Upper lobe of left lung (tissue), 4 donors: ENCODE measurements at regions not wholly inside any gene's neighbourhood (a gene's known extent, or its start where the extent isn't known, plus 50 kb on each side); places are given as distances from the start of the nearest gene placed in this dataset.
"Not testable (repeated sequence)": the region's sequence is repeated elsewhere in the genome, so short reads cannot be mapped to it uniquely, and the experiment has no call there.

Source experiments
- EP300 ChIP-seq, 4 donors: sonication (generic); formaldehyde crosslinking; IDR thresholded peaks; one replicate each; pipeline ENCODE4 v1.5.1; 2017; ENCODE audit warnings: antibody characterized with exemption in 4 of 4, control low read depth in 2 of 4
- POLR2A ChIP-seq, 4 donors: fragments of 450-650 bp; IDR thresholded peaks; one replicate each; pipeline ENCODE4 v1.5.1; 2016 to 2017; ENCODE audit warnings: antibody characterized with exemption in 4 of 4, mild to moderate bottlenecking in 2 of 4

- not testable (repeated sequence) for TF ChIP-seq POLR2A, EP300 (IDR thresholded peaks at IDR 0.05)
Measured at GRCh38 chr3:43229865-43230264, 56.5 kb upstream of the SNRK start.
